GM23338 (cell line): ENCODE measurements at regions not wholly inside any gene's neighbourhood (a gene's known extent, or its start where the extent isn't known, plus 50 kb on each side); places are given as distances from the start of the nearest gene placed in this dataset.

Experiments
- ATAC-seq: fragments of 200-7000 bp; cut with Tn5 transposase; 3 replicates; pipeline ENCODE4 v1.9.1; 2020
- DNase-seq: peaks from one replicate; pipeline ENCODE4 v3.0.0-alpha.2; 2015; ENCODE audit warnings: low spot score
- H2AFZ ChIP-seq: fragments of 200-600 bp; sonication (generic); 2 replicates; pipeline ENCODE4 v1.8.0; 2016; ENCODE audit warnings: antibody characterized with exemption, mild to moderate bottlenecking, moderate library complexity
- H3F3A ChIP-seq: fragments of 200-600 bp; sonication (generic); replicated peaks from 2 replicates; pipeline ENCODE4 v1.8.0; 2017; ENCODE audit warnings: antibody characterized with exemption, mixed run types, low read depth
- H3K27ac ChIP-seq: fragments of 200-600 bp; sonication (generic); 2 replicates; pipeline ENCODE4 v1.6.1; 2016; ENCODE audit warnings: low read depth
- H3K27me3 ChIP-seq: fragments of 200-600 bp; sonication (generic); 2 replicates; pipeline ENCODE4 v1.8.0; 2016; ENCODE audit warnings: mild to moderate bottlenecking, mixed run types, moderate library complexity; ENCODE audit not compliant: insufficient read depth
- H3K36me3 ChIP-seq: fragments of 200-600 bp; sonication (generic); 2 replicates; pipeline ENCODE4 v1.8.0; 2016; ENCODE audit warnings: mild to moderate bottlenecking; ENCODE audit not compliant: insufficient read depth
- H3K4me1 ChIP-seq: fragments of 200-600 bp; sonication (generic); 2 replicates; pipeline ENCODE4 v1.8.0; 2016; ENCODE audit warnings: mild to moderate bottlenecking, moderate library complexity; ENCODE audit not compliant: insufficient read depth
- H3K4me2 ChIP-seq: fragments of 200-600 bp; sonication (generic); 2 replicates; pipeline ENCODE4 v1.7.1; 2017; ENCODE audit warnings: mixed run types
- H3K4me3 ChIP-seq: fragments of 200-600 bp; sonication (generic); 2 replicates; pipeline ENCODE4 v1.6.1; 2016; ENCODE audit warnings: mixed run types
- H3K79me2 ChIP-seq: fragments of 200-600 bp; sonication (generic); replicated peaks from 2 replicates; pipeline ENCODE4 v1.8.0; 2017; ENCODE audit warnings: mild to moderate bottlenecking; ENCODE audit not compliant: insufficient read depth
- H3K9me2 ChIP-seq: fragments of 200-600 bp; sonication (generic); 2 replicates; pipeline ENCODE4 v1.8.0; 2017; ENCODE audit not compliant: insufficient read depth
- H4K20me1 ChIP-seq: fragments of 200-600 bp; sonication (generic); replicated peaks from 2 replicates; pipeline ENCODE4 v1.8.0; 2017; ENCODE audit warnings: mild to moderate bottlenecking; ENCODE audit not compliant: insufficient read depth
- H3K27ac Mint-ChIP-seq: 2 replicates; pipeline ENCODE4 v1.8.0; 2020; ENCODE audit warnings: inconsistent platforms, mild to moderate bottlenecking, moderate library complexity, mixed read lengths
- H3K27me3 Mint-ChIP-seq: 3 replicates; pipeline ENCODE4 v1.8.0; 2022; ENCODE audit warnings: low read depth, mild to moderate bottlenecking, moderate library complexity, mixed read lengths, inconsistent platforms; ENCODE audit not compliant: insufficient read depth, poor library complexity
- H3K36me3 Mint-ChIP-seq: 3 replicates; pipeline ENCODE4 v1.8.0; 2021; ENCODE audit warnings: low read depth, mild to moderate bottlenecking, inconsistent platforms, moderate library complexity, mixed read lengths
- H3K4me1 Mint-ChIP-seq: 3 replicates; pipeline ENCODE4 v1.8.0; 2020; ENCODE audit warnings: mild to moderate bottlenecking, inconsistent platforms, mixed read lengths
- H3K4me3 Mint-ChIP-seq: 3 replicates; pipeline ENCODE4 v1.8.0; 2021; ENCODE audit warnings: moderate library complexity, mild to moderate bottlenecking, inconsistent platforms, mixed read lengths
- H3K9me3 Mint-ChIP-seq: 3 replicates; pipeline ENCODE4 v1.8.0; 2020; ENCODE audit warnings: moderate library complexity, mild to moderate bottlenecking, inconsistent platforms, mixed read lengths
- CREB1 ChIP-seq: fragments of 250-450 bp; sonication (Bioruptor Pico); IDR thresholded peaks from 2 replicates; pipeline ENCODE4 v1.5.0; 2020; ENCODE audit warnings: low read depth, mild to moderate bottlenecking, moderate library complexity
- CTCF ChIP-seq, 2 experiments: fragments of 200-600 bp in 1 of 2; sonication (generic) in 1 of 2; conservative IDR thresholded peaks; 2 replicates each; pipeline versions ENCODE4 v1.5.1 to v1.6.1; 2016 to 2017; ENCODE audit warnings: antibody characterized with exemption in 2 of 2, low read depth in 2 of 2, mild to moderate bottlenecking in 2 of 2, moderate library complexity in 1 of 2
- ETS1 ChIP-seq: IDR thresholded peaks from 2 replicates; pipeline ENCODE4 v1.6.1; 2016; ENCODE audit warnings: antibody characterized with exemption
- EZH2 ChIP-seq: fragments of 200-600 bp; sonication (generic); IDR thresholded peaks from one replicate; pipeline ENCODE4 v1.8.0; 2017; ENCODE audit warnings: antibody characterized with exemption, mild to moderate bottlenecking, low read depth; ENCODE audit not compliant: unreplicated experiment
- EZH2phosphoT487 ChIP-seq: fragments of 200-600 bp; sonication (generic); IDR thresholded peaks from one replicate; pipeline ENCODE4 v1.8.1; 2018; ENCODE audit warnings: antibody characterized with exemption; ENCODE audit not compliant: unreplicated experiment
- JUNB ChIP-seq: IDR thresholded peaks from one replicate; pipeline ENCODE4 v1.6.1; 2016; ENCODE audit warnings: antibody characterized with exemption; ENCODE audit not compliant: unreplicated experiment
- NANOG ChIP-seq: IDR thresholded peaks from 2 replicates; pipeline ENCODE4 v1.6.1; 2016; ENCODE audit warnings: antibody characterized with exemption, borderline replicate concordance
- POLR2AphosphoS5 ChIP-seq: IDR thresholded peaks from 2 replicates; pipeline ENCODE4 v1.6.1; 2016; ENCODE audit warnings: antibody characterized with exemption, low read depth
- REST ChIP-seq: IDR thresholded peaks from one replicate; pipeline ENCODE4 v1.6.1; 2018; ENCODE audit warnings: antibody characterized with exemption; ENCODE audit not compliant: unreplicated experiment
- STAT1 ChIP-seq: IDR thresholded peaks from one replicate; pipeline ENCODE4 v1.6.1; 2016; ENCODE audit warnings: antibody characterized with exemption; ENCODE audit not compliant: unreplicated experiment
- ZNF114 ChIP-seq: fragments of 250-450 bp; sonication (Bioruptor Pico); IDR thresholded peaks from 2 replicates; pipeline ENCODE4 v1.5.0; 2020; ENCODE audit warnings: mild to moderate bottlenecking, moderate library complexity
- ZNF331 ChIP-seq: fragments of 250-450 bp; sonication (Bioruptor Pico); IDR thresholded peaks from 2 replicates; pipeline ENCODE4 v1.5.0; 2020; ENCODE audit warnings: low read depth, mild to moderate bottlenecking, moderate library complexity
- ZNF462 ChIP-seq: fragments of 250-450 bp; sonication (Bioruptor Pico); IDR thresholded peaks from 2 replicates; pipeline ENCODE4 v1.5.0; 2020; ENCODE audit warnings: mild to moderate bottlenecking, moderate library complexity

- no peaks in the 10 kb centered on the region for H3K79me2 ChIP-seq
- peaks cover 29% of the 10 kb centered on the region for H3K36me3 Mint-ChIP-seq
- H3K27ac Mint-ChIP-seq, result no peak overlapping the region
- DNase-seq (no peak), ATAC-seq (no peak)
- H4K20me1 ChIP-seq, result no peaks in the 10 kb centered on the region
- TF ChIP-seq POLR2AphosphoS5 (no peak), STAT1 (no peak), REST (no peak), ZNF462 (CRISPR knock-in tag) (no peak), NANOG (no peak), EZH2phosphoT487 (no peak), ETS1 (no peak), JUNB (no peak), EZH2 (no peak), ZNF331 (no peak), ZNF114 (no peak), CTCF (conservative IDR thresholded peaks at IDR 0.05; ENCODE audit: low read depth in 2 of 2) (no peak), CREB1 (CRISPR knock-in tag) (no peak)
- no peaks in the 10 kb centered on the region for H3K4me1 Mint-ChIP-seq
- H3K27ac ChIP-seq, result no peak overlapping the region
- no peaks in the 10 kb centered on the region for H3K27me3 ChIP-seq
- H3K4me2 ChIP-seq, result no peak overlapping the region
- no peaks in the 10 kb centered on the region for H3F3A ChIP-seq
- H3K4me3 ChIP-seq, result no peak overlapping the region
- no peaks in the 10 kb centered on the region for H3K27me3 Mint-ChIP-seq
- peaks cover 38% of the 10 kb centered on the region for H3K9me3 Mint-ChIP-seq
- H3K4me3 Mint-ChIP-seq, result no peak overlapping the region
- no peak overlapping the region for H2AFZ ChIP-seq
- H3K4me1 ChIP-seq, result no peaks in the 10 kb centered on the region
- 0 out of 2 replicates have a peak, but pooled peaks cover 3% of the 10 kb centered on the region for H3K9me2 ChIP-seq
- peaks cover 13% of the 10 kb centered on the region for H3K36me3 ChIP-seq
These were observed 233.8 kb upstream of the CDH11 start for GRCh38 chr16:65355706-65356105.
